ENCODE measurements at regions not wholly inside any gene's neighbourhood (a gene's known extent, or its start where the extent isn't known, plus 50 kb on each side); places are given as distances from the start of the nearest gene placed in this dataset.
"Not testable (repeated sequence)": the region's sequence is repeated elsewhere in the genome, so short reads cannot be mapped to it uniquely, and the experiment has no call there.

DNA sequence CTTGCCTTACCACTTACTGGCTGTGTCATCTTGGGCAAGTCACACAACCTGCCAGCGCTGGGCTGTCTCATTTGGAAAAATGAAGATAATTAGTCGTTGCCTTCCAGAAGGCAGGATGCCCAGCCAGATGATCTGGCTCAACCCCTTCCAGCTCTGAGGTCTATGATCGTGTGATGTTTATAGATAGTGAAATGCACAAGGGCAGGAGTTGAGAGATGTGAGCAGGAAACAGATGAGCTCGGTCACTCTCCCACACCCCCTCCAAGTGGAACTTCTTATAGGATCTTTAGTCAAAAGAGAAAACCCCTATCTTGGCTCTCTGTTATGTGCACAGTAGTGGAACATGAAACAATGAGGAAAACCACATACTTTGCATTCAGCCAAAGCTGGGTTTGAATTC, 336.8 kb upstream of the PPARGC1A start:
- no peaks in the 10 kb centered on the region for H3K27me3 Mint-ChIP-seq
- no peaks in the 10 kb centered on the region for H3K4me1 Mint-ChIP-seq
- DNase-seq (ENCODE audit: low spot score in 2 of 2) (no peak), ATAC-seq (ENCODE audit: low read depth) (no peak)
- H3K36me3 Mint-ChIP-seq, result no peaks in the 10 kb centered on the region
- H3K9me3 Mint-ChIP-seq, result peaks cover 10% of the 10 kb centered on the region
- H3K4me3 Mint-ChIP-seq, result no peak overlapping the region
- no peak overlapping the region for H3K27ac Mint-ChIP-seq

DNA sequence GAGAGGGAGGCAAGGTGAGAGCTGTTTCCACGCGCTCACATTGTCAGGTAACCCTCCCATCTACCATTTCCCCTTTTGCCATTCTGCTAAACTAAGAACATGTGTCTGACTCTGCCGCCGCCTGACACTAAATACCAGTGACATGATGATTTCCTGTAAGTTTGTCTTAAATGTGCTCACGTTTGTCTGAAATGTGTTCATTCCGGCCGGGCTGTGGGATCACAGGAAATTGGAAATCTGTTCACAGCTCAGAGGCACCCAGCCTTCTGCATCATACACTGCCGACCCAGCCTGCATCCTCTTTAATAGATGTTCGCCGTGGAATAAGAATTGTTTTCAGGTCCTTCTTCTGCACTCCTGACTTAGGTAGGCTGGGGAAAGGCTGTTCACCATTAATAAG, 336.2 kb upstream of the PPARGC1A start:
- peaks cover 10% of the 10 kb centered on the region for H3K9me3 Mint-ChIP-seq
- no peak for DNase-seq (ENCODE audit: low spot score in 2 of 2)

GRCh38 chr4:24224446-24224845, 334.6 kb upstream of the PPARGC1A start:
- ATAC-seq (ENCODE audit: low read depth) (no peak), DNase-seq (ENCODE audit: low spot score in 2 of 2) (no peak)
- no peaks in the 10 kb centered on the region for H3K27me3 Mint-ChIP-seq
- peaks cover 7% of the 10 kb centered on the region for H3K9me3 Mint-ChIP-seq
- H3K4me3 Mint-ChIP-seq, result no peak overlapping the region
- no peak overlapping the region for H3K27ac Mint-ChIP-seq
- no peaks in the 10 kb centered on the region for H3K4me1 Mint-ChIP-seq
- no peaks in the 10 kb centered on the region for H3K36me3 Mint-ChIP-seq

More for the DNA sequence above, 336.2 kb upstream of the PPARGC1A start:
- Mint-ChIP-seq H3K27ac (no peak overlapping the region), H3K27me3 (no peaks in the 10 kb centered on the region), H3K4me1 (no peaks in the 10 kb centered on the region), H3K36me3 (no peaks in the 10 kb centered on the region), H3K4me3 (no peak overlapping the region)
- ATAC-seq (ENCODE audit: low read depth), result no peak

DNA sequence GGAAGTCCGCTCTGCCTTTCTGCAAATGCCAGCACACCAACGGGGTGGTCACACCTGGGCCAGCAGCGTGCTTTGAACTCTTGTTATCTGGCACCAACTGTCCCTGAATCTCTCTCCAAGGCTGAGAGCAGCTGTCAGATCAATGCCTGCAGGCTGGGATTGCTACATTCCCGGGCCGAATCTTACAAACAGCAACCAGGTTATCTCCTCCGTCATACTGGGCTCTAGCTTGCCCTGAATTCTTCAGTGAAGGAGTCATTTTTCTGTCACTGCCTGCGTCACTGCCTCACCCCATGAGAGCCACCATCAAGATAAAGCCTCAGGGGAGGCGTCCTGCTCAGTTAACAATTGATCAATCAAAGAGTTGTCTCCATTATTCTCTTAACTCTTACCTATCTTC, 329.4 kb upstream of the PPARGC1A start:
- Mint-ChIP-seq H3K4me3 (no peak overlapping the region), H3K27ac (no peak overlapping the region), H3K4me1 (no peaks in the 10 kb centered on the region), H3K27me3 (no peaks in the 10 kb centered on the region), H3K9me3 (peaks cover 2% of the 10 kb centered on the region), H3K36me3 (no peaks in the 10 kb centered on the region)
- ATAC-seq (ENCODE audit: low read depth), result no peak
- DNase-seq (ENCODE audit: low spot score in 2 of 2), result no peak

GRCh38 chr4:24218566-24218965, 328.7 kb upstream of the PPARGC1A start:
- H3K27ac Mint-ChIP-seq, result no peak overlapping the region
- no peaks in the 10 kb centered on the region for H3K27me3 Mint-ChIP-seq
- H3K4me1 Mint-ChIP-seq, result no peaks in the 10 kb centered on the region

DNA sequence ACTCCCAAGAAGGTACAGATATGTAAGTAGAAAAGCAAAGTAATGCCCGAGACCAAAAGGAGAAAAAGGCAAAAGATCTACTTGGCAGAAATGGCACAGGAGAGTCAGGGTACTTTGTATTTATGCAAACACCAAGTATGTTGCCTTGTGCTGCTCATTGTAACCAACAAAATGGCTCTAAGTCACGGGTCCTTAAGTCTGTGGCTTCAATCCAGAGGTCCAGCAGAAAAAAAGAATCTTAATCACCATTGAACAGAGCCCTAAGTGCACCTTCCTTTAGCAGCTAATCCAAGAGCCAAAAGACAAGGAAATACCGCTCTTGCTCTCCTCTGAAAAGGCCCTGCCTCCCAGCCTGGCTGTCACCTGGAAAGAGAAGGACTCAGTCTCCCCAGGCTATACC, 324.9 kb upstream of the PPARGC1A start:
- peaks cover 3% of the 10 kb centered on the region for H3K9me3 Mint-ChIP-seq
- H3K4me3 Mint-ChIP-seq, result no peak overlapping the region
- no peaks in the 10 kb centered on the region for H3K36me3 Mint-ChIP-seq
- H3K27me3 Mint-ChIP-seq, result no peaks in the 10 kb centered on the region
- H3K27ac Mint-ChIP-seq, result no peak overlapping the region
- ATAC-seq (ENCODE audit: low read depth) (no peak), DNase-seq (ENCODE audit: low spot score in 2 of 2) (no peak)
- H3K4me1 Mint-ChIP-seq, result no peaks in the 10 kb centered on the region

More at GRCh38 chr4:24218566-24218965, 328.7 kb upstream of the PPARGC1A start:
- Mint-ChIP-seq H3K4me3 (no peak overlapping the region), H3K9me3 (no peaks in the 10 kb centered on the region), H3K36me3 (no peaks in the 10 kb centered on the region)
- DNase-seq (ENCODE audit: low spot score in 2 of 2), result no peak
- no peak for ATAC-seq (ENCODE audit: low read depth)

DNA sequence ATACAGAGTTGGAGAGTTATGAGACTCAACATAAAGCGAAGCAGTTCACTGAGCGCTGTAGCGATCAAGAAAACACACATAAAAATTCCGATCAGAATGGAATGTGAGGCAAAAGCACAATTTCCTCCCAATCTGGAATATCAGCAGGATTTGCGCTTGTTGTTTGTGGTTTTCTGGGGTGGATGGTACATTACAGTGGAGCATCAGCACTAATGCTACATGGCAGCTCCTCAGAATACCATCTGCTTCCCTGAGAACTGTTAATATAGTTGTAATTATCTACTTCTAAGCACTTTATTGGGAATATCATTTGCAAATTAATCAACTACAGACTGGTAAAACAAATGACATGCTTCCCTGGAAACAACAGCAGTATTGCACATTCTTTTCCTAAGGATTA, 324.1 kb upstream of the PPARGC1A start:
- H3K27me3 Mint-ChIP-seq, result no peaks in the 10 kb centered on the region
- no peak for DNase-seq (ENCODE audit: low spot score in 2 of 2)
- no peak for ATAC-seq (ENCODE audit: low read depth)

DNA sequence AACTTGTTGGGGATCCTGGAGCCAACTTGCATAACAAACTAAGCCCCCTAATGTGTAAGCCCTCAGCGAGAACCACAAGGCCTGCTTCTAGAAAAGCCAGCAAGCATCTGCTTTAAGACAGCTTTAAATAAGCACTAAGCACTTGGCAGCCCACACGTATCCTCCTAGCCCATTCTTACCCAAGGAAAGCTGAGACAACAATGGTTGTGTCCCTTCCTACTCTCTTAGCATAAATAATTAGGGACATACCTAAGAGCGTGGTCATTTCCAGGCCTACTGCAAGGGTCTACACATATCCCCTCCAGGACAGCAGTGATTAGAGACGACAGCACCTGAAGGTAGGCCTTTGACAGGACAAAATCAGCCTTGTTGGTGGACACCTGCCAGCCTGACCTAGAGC, 322.8 kb upstream of the PPARGC1A start:
- Mint-ChIP-seq H3K27ac (no peak overlapping the region), H3K9me3 (peaks cover 3% of the 10 kb centered on the region), H3K4me3 (no peak overlapping the region), H3K36me3 (no peaks in the 10 kb centered on the region), H3K4me1 (no peaks in the 10 kb centered on the region), H3K27me3 (no peaks in the 10 kb centered on the region)
- ATAC-seq (ENCODE audit: low read depth) (no peak), DNase-seq (ENCODE audit: low spot score in 2 of 2) (no peak)

More for the DNA sequence above, 324.1 kb upstream of the PPARGC1A start:
- H3K4me3 Mint-ChIP-seq, result no peak overlapping the region
- no peaks in the 10 kb centered on the region for H3K4me1 Mint-ChIP-seq
- H3K36me3 Mint-ChIP-seq, result no peaks in the 10 kb centered on the region
- H3K9me3 Mint-ChIP-seq, result peaks cover 3% of the 10 kb centered on the region
- no peak overlapping the region for H3K27ac Mint-ChIP-seq

- DNase-seq (ENCODE audit: low spot score in 2 of 2), result no peak
- H3K27me3 Mint-ChIP-seq, result no peaks in the 10 kb centered on the region
Measured at GRCh38 chr4:24211856-24212255, 322.0 kb upstream of the PPARGC1A start.

GRCh38 chr4:24210332-24210902, 320.6 kb upstream of the PPARGC1A start:
- H3K4me1 Mint-ChIP-seq, result no peaks in the 10 kb centered on the region

More at GRCh38 chr4:24211856-24212255, 322.0 kb upstream of the PPARGC1A start:
- peaks cover 3% of the 10 kb centered on the region for H3K9me3 Mint-ChIP-seq
- no peak overlapping the region for H3K27ac Mint-ChIP-seq
- no peak for ATAC-seq (ENCODE audit: low read depth)
- H3K4me3 Mint-ChIP-seq, result no peak overlapping the region
- no peaks in the 10 kb centered on the region for H3K36me3 Mint-ChIP-seq
- no peaks in the 10 kb centered on the region for H3K4me1 Mint-ChIP-seq

GRCh38 chr4:24209906-24210305, 320.1 kb upstream of the PPARGC1A start:
- Mint-ChIP-seq H3K9me3 (peaks cover 3% of the 10 kb centered on the region), H3K27me3 (no peaks in the 10 kb centered on the region), H3K4me3 (no peak overlapping the region), H3K4me1 (no peaks in the 10 kb centered on the region), H3K36me3 (no peaks in the 10 kb centered on the region), H3K27ac (no peak overlapping the region)
- ATAC-seq (ENCODE audit: low read depth) (no peak), DNase-seq (ENCODE audit: low spot score in 2 of 2) (no peak)

More at GRCh38 chr4:24210332-24210902, 320.6 kb upstream of the PPARGC1A start:
- no peak overlapping the region for H3K4me3 Mint-ChIP-seq
- no peaks in the 10 kb centered on the region for H3K36me3 Mint-ChIP-seq
- H3K27ac Mint-ChIP-seq, result no peak overlapping the region
- DNase-seq (ENCODE audit: low spot score in 2 of 2), result no peak
- H3K27me3 Mint-ChIP-seq, result no peaks in the 10 kb centered on the region
- peaks cover 3% of the 10 kb centered on the region for H3K9me3 Mint-ChIP-seq
- ATAC-seq (ENCODE audit: low read depth), result no peak

GRCh38 chr4:24209131-24209530, 319.3 kb upstream of the PPARGC1A start:
- DNase-seq (ENCODE audit: low spot score in 2 of 2), result no peak
- Mint-ChIP-seq H3K4me1 (no peaks in the 10 kb centered on the region), H3K4me3 (no peak overlapping the region), H3K9me3 (peaks cover 3% of the 10 kb centered on the region), H3K36me3 (no peaks in the 10 kb centered on the region), H3K27ac (no peak overlapping the region), H3K27me3 (no peaks in the 10 kb centered on the region)
- no peak for ATAC-seq (ENCODE audit: low read depth)

GRCh38 chr4:24208691-24209090, 318.8 kb upstream of the PPARGC1A start:
- Mint-ChIP-seq H3K27me3 (no peaks in the 10 kb centered on the region), H3K4me3 (no peak overlapping the region), H3K27ac (no peak overlapping the region), H3K9me3 (peaks cover 3% of the 10 kb centered on the region), H3K36me3 (no peaks in the 10 kb centered on the region), H3K4me1 (no peaks in the 10 kb centered on the region)
- ATAC-seq (ENCODE audit: low read depth), result no peak
- no peak for DNase-seq (ENCODE audit: low spot score in 2 of 2)

GRCh38 chr4:24204708-24205107, 314.9 kb upstream of the PPARGC1A start:
- DNase-seq (ENCODE audit: low spot score in 2 of 2); H3K4me3 Mint-ChIP-seq; H3K27me3 Mint-ChIP-seq; H3K9me3 Mint-ChIP-seq; ATAC-seq (ENCODE audit: low read depth); H3K4me1 Mint-ChIP-seq; H3K36me3 Mint-ChIP-seq; H3K27ac Mint-ChIP-seq: not testable (repeated sequence)

GRCh38 chr4:24203926-24204325, 314.1 kb upstream of the PPARGC1A start:
- H3K27ac Mint-ChIP-seq, result no peak overlapping the region
- no peaks in the 10 kb centered on the region for H3K36me3 Mint-ChIP-seq
- ATAC-seq (ENCODE audit: low read depth), result no peak
- H3K9me3 Mint-ChIP-seq, result no peaks in the 10 kb centered on the region
- H3K4me1 Mint-ChIP-seq, result no peaks in the 10 kb centered on the region
- H3K4me3 Mint-ChIP-seq, result no peak overlapping the region
- H3K27me3 Mint-ChIP-seq, result no peaks in the 10 kb centered on the region
- no peak for DNase-seq (ENCODE audit: low spot score in 2 of 2)

All from memory B cell (primary cell).